Esophagus squamous epithelium (tissue), 4 donors: ENCODE measurements at regions not wholly inside any gene's neighbourhood (a gene's known extent, or its start where the extent isn't known, plus 50 kb on each side); places are given as distances from the start of the nearest gene placed in this dataset.

Experiments used
- CTCF ChIP-seq, 6 experiments: fragments of 450-650 bp in 4 of 6; fragments of 200-600 bp in 2 of 6; sonication (generic) in 2 of 6; IDR thresholded peaks; one replicate each; pipeline ENCODE4 v1.5.1; 2016 to 2019; ENCODE audit warnings: antibody characterized with exemption in 6 of 6, mild to moderate bottlenecking in 4 of 6, moderate library complexity in 4 of 6
- POLR2A ChIP-seq, 4 donors: fragments of 450-650 bp; IDR thresholded peaks; one replicate each; pipeline ENCODE4 v1.6.1; 2017; ENCODE audit warnings: antibody characterized with exemption in 4 of 4, mild to moderate bottlenecking in 4 of 4, moderate library complexity in 3 of 4

GRCh38 chr11:28964811-28965210 is 856.6 kb downstream of the METTL15 start:
- TF ChIP-seq CTCF (IDR thresholded peaks at IDR 0.05) (no peak), POLR2A (IDR thresholded peaks at IDR 0.05) (no peak)
